Mucosa of descending colon (tissue), 3 donors: ENCODE measurements at regions not wholly inside any gene's neighbourhood (a gene's known extent, or its start where the extent isn't known, plus 50 kb on each side); places are given as distances from the start of the nearest gene placed in this dataset.
"Not testable (repeated sequence)": the region's sequence is repeated elsewhere in the genome, so short reads cannot be mapped to it uniquely, and the experiment has no call there.

ENCODE experiments used
- ATAC-seq: fragments of 200-7000 bp; cut with Tn5 transposase; one replicate; pipeline ENCODE4 v1.9.1; 2020; ENCODE audit warnings: mild to moderate bottlenecking, moderate library complexity
- DNase-seq, 3 donors: peaks; one replicate each; pipeline ENCODE4 v3.0.0-alpha.2; 2020
- H3K36me3 ChIP-seq: fragments of 200-600 bp; one replicate; pipeline ENCODE4 v1.8.0; 2021; ENCODE audit warnings: low read depth, mild to moderate bottlenecking
- H3K4me1 ChIP-seq: fragments of 200-600 bp; one replicate; pipeline ENCODE4 v1.8.0; 2021; ENCODE audit warnings: low read depth, mild to moderate bottlenecking
- H3K4me3 ChIP-seq: fragments of 200-600 bp; one replicate; pipeline ENCODE4 v1.8.0; 2021; ENCODE audit warnings: mild to moderate bottlenecking
- H3K9me3 ChIP-seq: fragments of 200-600 bp; one replicate; pipeline ENCODE4 v1.8.0; 2021; ENCODE audit warnings: mild to moderate bottlenecking
- CTCF ChIP-seq: fragments of 200-600 bp; IDR thresholded peaks from one replicate; pipeline ENCODE4 v1.8.0; 2022; ENCODE audit warnings: antibody characterized with exemption, mild to moderate bottlenecking
- intact Hi-C, 2 donors: fragments of 100-400 bp; cut with DNase I in 1 of 2; cut with micrococcal nuclease in 1 of 2; formaldehyde crosslinking; loops; one replicate each; pipeline versions ENCODE4 v1.11.0 to v1.11.1; 2022; cut with DNase I, micrococcal nuclease
- donor health status: DM: no; HTN: no; CAD: no; lungs with moderate emphysema.
- donor health status: DM: no; HTN: no; CAD: no.
- donor health status: DM: no; HTN: yes; CAD: no.

- no peaks in the 10 kb centered on the region for H3K4me1 ChIP-seq
- peaks cover 17% of the 10 kb centered on the region for H3K9me3 ChIP-seq
- no peak for ATAC-seq
- intact Hi-C loops, result no loop called here
- no peaks in the 10 kb centered on the region for H3K36me3 ChIP-seq
- no peak for DNase-seq
- TF ChIP-seq CTCF, result no peak
- no peak overlapping the region for H3K4me3 ChIP-seq
Observed at GRCh38 chr4:85200106-85200505, 233.6 kb upstream of the WDFY3 start.

- no peak for TF ChIP-seq CTCF
- Histone ChIP-seq H3K4me3 (no peak overlapping the region), H3K36me3 (no peaks in the 10 kb centered on the region), H3K9me3 (peaks cover 3% of the 10 kb centered on the region), H3K4me1 (no peaks in the 10 kb centered on the region)
- DNase-seq, result no peak
- ATAC-seq, result no peak
- intact Hi-C loops, result no loop called here
Observed at GRCh38 chr4:85209161-85209560, 242.7 kb upstream of the WDFY3 start.

- H3K36me3 ChIP-seq, result no peaks in the 10 kb centered on the region
- ATAC-seq (no peak), DNase-seq (no peak)
- no peak overlapping the region for H3K4me3 ChIP-seq
- peaks cover 3% of the 10 kb centered on the region for H3K9me3 ChIP-seq
- intact Hi-C loops, result no loop called here
- TF ChIP-seq CTCF, result no peak
- no peaks in the 10 kb centered on the region for H3K4me1 ChIP-seq
Observed at GRCh38 chr4:85210353-85210752, 243.9 kb upstream of the WDFY3 start.

GRCh38 chr4:85216571-85216970 lies 250.1 kb upstream of the WDFY3 start:
- not testable (repeated sequence) for ATAC-seq

GRCh38 chr4:85218756-85219155 lies 252.3 kb upstream of the WDFY3 start:
- Histone ChIP-seq H3K4me1 (no peaks in the 10 kb centered on the region), H3K4me3 (no peak overlapping the region), H3K36me3 (no peaks in the 10 kb centered on the region), H3K9me3 (peaks cover 23% of the 10 kb centered on the region)
- DNase-seq (no peak), ATAC-seq (no peak)
- TF ChIP-seq CTCF, result no peak
- intact Hi-C loops, result no loop called here

More at GRCh38 chr4:85216571-85216970, 250.1 kb upstream of the WDFY3 start:
- H3K36me3 ChIP-seq, H3K4me1 ChIP-seq, DNase-seq, intact Hi-C loops, H3K4me3 ChIP-seq: not testable (repeated sequence)
- peaks cover 23% of the 10 kb centered on the region for H3K9me3 ChIP-seq

- Histone ChIP-seq H3K4me3 (no peak overlapping the region), H3K9me3 (peaks cover 16% of the 10 kb centered on the region), H3K4me1 (no peaks in the 10 kb centered on the region), H3K36me3 (no peaks in the 10 kb centered on the region)
- intact Hi-C loops, result no loop called here
- no peak for TF ChIP-seq CTCF
- DNase-seq (no peak), ATAC-seq (no peak)
Observed at GRCh38 chr4:85221606-85222005, 253.3 kb upstream of the ARHGAP24 start.
